NB4 (cell line): ENCODE measurements at regions not wholly inside any gene's neighbourhood (a gene's known extent, or its start where the extent isn't known, plus 50 kb on each side); places are given as distances from the start of the nearest gene placed in this dataset.

Experiments
- MYC ChIP-seq: IDR thresholded peaks from 2 replicates; pipeline ENCODE4 v1.6.1; 2011; ENCODE audit warnings: low read depth, low read length
- POLR2A ChIP-seq: IDR thresholded peaks from 2 replicates; pipeline ENCODE4 v1.6.1; 2011; ENCODE audit warnings: mild to moderate bottlenecking; ENCODE audit not compliant: insufficient read length; ENCODE audit errors: extremely low read depth
- TF ChIP-seq, protein P1 (sequence below): IDR thresholded peaks from one replicate; pipeline ENCODE4 v1.5.1; 2012; ENCODE audit warnings: low read depth, low read length
- TF ChIP-seq, protein P2 (sequence below): IDR thresholded peaks from 2 replicates; pipeline ENCODE4 v1.6.1; 2011; ENCODE audit warnings: low read depth, low read length

DNA sequence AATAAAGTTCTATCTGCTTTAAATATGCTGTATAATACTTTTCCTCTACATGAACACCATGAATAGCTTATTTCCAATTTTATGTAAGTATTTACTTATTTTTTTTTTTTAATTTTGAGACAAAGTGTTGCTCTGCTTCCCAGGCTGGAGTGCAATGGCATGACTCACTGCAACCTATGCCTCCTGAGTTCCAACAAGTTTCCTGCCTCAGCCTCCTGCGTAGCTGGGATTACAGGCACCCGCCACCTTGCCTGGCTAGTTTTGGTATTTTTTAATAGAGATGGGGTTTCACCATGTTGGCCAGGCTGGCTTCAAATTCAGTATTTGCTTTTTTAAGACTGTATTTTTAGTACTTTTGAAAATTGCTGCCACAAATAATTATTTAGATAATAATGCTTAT, 1365.9 kb downstream of the GRIK2 start:
- no peak for TF ChIP-seq POLR2A
- TF ChIP-seq, protein P1, sequence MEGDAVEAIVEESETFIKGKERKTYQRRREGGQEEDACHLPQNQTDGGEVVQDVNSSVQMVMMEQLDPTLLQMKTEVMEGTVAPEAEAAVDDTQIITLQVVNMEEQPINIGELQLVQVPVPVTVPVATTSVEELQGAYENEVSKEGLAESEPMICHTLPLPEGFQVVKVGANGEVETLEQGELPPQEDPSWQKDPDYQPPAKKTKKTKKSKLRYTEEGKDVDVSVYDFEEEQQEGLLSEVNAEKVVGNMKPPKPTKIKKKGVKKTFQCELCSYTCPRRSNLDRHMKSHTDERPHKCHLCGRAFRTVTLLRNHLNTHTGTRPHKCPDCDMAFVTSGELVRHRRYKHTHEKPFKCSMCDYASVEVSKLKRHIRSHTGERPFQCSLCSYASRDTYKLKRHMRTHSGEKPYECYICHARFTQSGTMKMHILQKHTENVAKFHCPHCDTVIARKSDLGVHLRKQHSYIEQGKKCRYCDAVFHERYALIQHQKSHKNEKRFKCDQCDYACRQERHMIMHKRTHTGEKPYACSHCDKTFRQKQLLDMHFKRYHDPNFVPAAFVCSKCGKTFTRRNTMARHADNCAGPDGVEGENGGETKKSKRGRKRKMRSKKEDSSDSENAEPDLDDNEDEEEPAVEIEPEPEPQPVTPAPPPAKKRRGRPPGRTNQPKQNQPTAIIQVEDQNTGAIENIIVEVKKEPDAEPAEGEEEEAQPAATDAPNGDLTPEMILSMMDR, result no peak
- TF ChIP-seq, protein P2, sequence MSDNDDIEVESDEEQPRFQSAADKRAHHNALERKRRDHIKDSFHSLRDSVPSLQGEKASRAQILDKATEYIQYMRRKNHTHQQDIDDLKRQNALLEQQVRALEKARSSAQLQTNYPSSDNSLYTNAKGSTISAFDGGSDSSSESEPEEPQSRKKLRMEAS, result no peak
- no peak for TF ChIP-seq MYC
